ENCODE measurements at regions not wholly inside any gene's neighbourhood (a gene's known extent, or its start where the extent isn't known, plus 50 kb on each side); places are given as distances from the start of the nearest gene placed in this dataset.

- no peak overlapping the region for H4K12ac ChIP-seq (ENCODE audit: low read depth, low read length)
- no peak overlapping the region for H2BK120ac ChIP-seq (ENCODE audit: insufficient read depth, low read length, poor library complexity)
- no peak overlapping the region for H3K4me3 ChIP-seq (ENCODE audit: low read depth, low read length)
- H2AFZ ChIP-seq (ENCODE audit: insufficient read depth, low read length, poor library complexity), result no peak overlapping the region
- no peak overlapping the region for H2AK5ac ChIP-seq (ENCODE audit: low read length)
- no peaks in the 10 kb centered on the region for H3K79me2 ChIP-seq (ENCODE audit: control insufficient read depth, insufficient read depth, low read length, poor library complexity)
- no peak overlapping the region for H4K91ac ChIP-seq (ENCODE audit: low read depth, low read length)
- no peak overlapping the region for H3K4me2 ChIP-seq (ENCODE audit: low read length)
- no peak overlapping the region for H3K18ac ChIP-seq (ENCODE audit: low read length)
- DNase-seq, result peak; percentile 56 to 59
- H3K79me1 ChIP-seq (ENCODE audit: low read length), result peaks cover 10% of the 10 kb centered on the region
- no peak overlapping the region for H2BK12ac ChIP-seq (ENCODE audit: low read length)
- H2BK5ac ChIP-seq (ENCODE audit: low read depth, low read length, poor library complexity), result no peak overlapping the region
- H3K4ac ChIP-seq (ENCODE audit: low read depth, low read length), result no peak overlapping the region
- WGBS (ENCODE audit: extremely low coverage, insufficient coverage, insufficient read length), result no CpG with 5 or more reads among the region's 1 CpG
- H3K14ac ChIP-seq (ENCODE audit: low read length), result no peak overlapping the region
- peak overlapping the region; percentile 52 for H3K27ac ChIP-seq (ENCODE audit: low read depth, low read length)
- H3K27me3 ChIP-seq (ENCODE audit: insufficient read depth, low read length), result no peaks in the 10 kb centered on the region
- H3K23ac ChIP-seq (ENCODE audit: low read length), result no peak overlapping the region
- no peaks in the 10 kb centered on the region for H3K36me3 ChIP-seq (ENCODE audit: control insufficient read depth in 1 of 2, insufficient read depth in 2 of 2, low read length in 2 of 2)
- peaks cover 10 to 21% of the 10 kb centered on the region in 2 experiments for H3K4me1 ChIP-seq (ENCODE audit: control insufficient read depth in 1 of 2, insufficient read depth in 2 of 2, low read length in 2 of 2)
- H4K8ac ChIP-seq (ENCODE audit: low read depth, low read length), result no peak overlapping the region
- H3K9me3 ChIP-seq (ENCODE audit: insufficient read depth, low read depth, low read length), result no peaks in the 10 kb centered on the region
- no peak overlapping the region for H3K9ac ChIP-seq (ENCODE audit: low read length)
These were observed 204.9 kb upstream of the KCNJ16 start for GRCh38 chr17:69870091-69870530.

GRCh38 chr17:69870751-69871199 lies 204.2 kb upstream of the KCNJ16 start:
- H3K9me3 ChIP-seq (ENCODE audit: insufficient read depth, low read depth, low read length), result no peaks in the 10 kb centered on the region
- H3K4me3 ChIP-seq (ENCODE audit: low read depth, low read length), result no peak overlapping the region
- H2BK5ac ChIP-seq (ENCODE audit: low read depth, low read length, poor library complexity), result no peak overlapping the region
- H3K4me1 ChIP-seq (ENCODE audit: control insufficient read depth in 1 of 2, insufficient read depth in 2 of 2, low read length in 2 of 2), result peaks cover 10 to 20% of the 10 kb centered on the region in 2 experiments
- peak overlapping the region; percentile 60 for H4K91ac ChIP-seq (ENCODE audit: low read depth, low read length)
- no peak overlapping the region for H4K12ac ChIP-seq (ENCODE audit: low read depth, low read length)
- no peak overlapping the region for H2BK120ac ChIP-seq (ENCODE audit: insufficient read depth, low read length, poor library complexity)
- peak overlapping the region; percentile 29 for H3K4me2 ChIP-seq (ENCODE audit: low read length)
- no peak overlapping the region for H2AFZ ChIP-seq (ENCODE audit: insufficient read depth, low read length, poor library complexity)
- H3K23ac ChIP-seq (ENCODE audit: low read length), result no peak overlapping the region
- no peaks in the 10 kb centered on the region for H3K36me3 ChIP-seq (ENCODE audit: control insufficient read depth in 1 of 2, insufficient read depth in 2 of 2, low read length in 2 of 2)
- no peak overlapping the region for H4K8ac ChIP-seq (ENCODE audit: low read depth, low read length)
- H3K4ac ChIP-seq (ENCODE audit: low read depth, low read length), result no peak overlapping the region
- peaks cover 10% of the 10 kb centered on the region for H3K79me1 ChIP-seq (ENCODE audit: low read length)
- H2BK12ac ChIP-seq (ENCODE audit: low read length), result peak overlapping the region; percentile 78
- peak overlapping the region; percentile 45 for H2AK5ac ChIP-seq (ENCODE audit: low read length)
- H3K27ac ChIP-seq (ENCODE audit: low read depth, low read length), result peak overlapping the region; percentile 69
- H3K27me3 ChIP-seq (ENCODE audit: insufficient read depth, low read length), result no peaks in the 10 kb centered on the region
- H3K14ac ChIP-seq (ENCODE audit: low read length), result no peak overlapping the region
- peak in 1 of 2 donors; percentile 24 for DNase-seq
- H3K9ac ChIP-seq (ENCODE audit: low read length), result no peak overlapping the region
- no peak overlapping the region for H3K18ac ChIP-seq (ENCODE audit: low read length)
- no peaks in the 10 kb centered on the region for H3K79me2 ChIP-seq (ENCODE audit: control insufficient read depth, insufficient read depth, low read length, poor library complexity)
- no CpG with 5 or more reads among the region's 3 CpGs for WGBS (ENCODE audit: extremely low coverage, insufficient coverage, insufficient read length)

GRCh38 chr17:69871318-69871717 lies 203.7 kb upstream of the KCNJ16 start:
- Histone ChIP-seq H3K23ac (ENCODE audit: low read length) (no peak overlapping the region), H3K4ac (ENCODE audit: low read depth, low read length) (no peak overlapping the region), H4K91ac (ENCODE audit: low read depth, low read length) (no peak overlapping the region), H3K27me3 (ENCODE audit: insufficient read depth, low read length) (no peaks in the 10 kb centered on the region), H3K4me2 (ENCODE audit: low read length) (no peak overlapping the region), H2AFZ (ENCODE audit: insufficient read depth, low read length, poor library complexity) (no peak overlapping the region), H3K4me3 (ENCODE audit: low read depth, low read length) (no peak overlapping the region), H3K9me3 (ENCODE audit: insufficient read depth, low read depth, low read length) (no peaks in the 10 kb centered on the region), H3K79me1 (ENCODE audit: low read length) (peaks cover 10% of the 10 kb centered on the region), H3K27ac (ENCODE audit: low read depth, low read length) (peak overlapping the region; percentile 69), H4K8ac (ENCODE audit: low read depth, low read length) (no peak overlapping the region), H2BK5ac (ENCODE audit: low read depth, low read length, poor library complexity) (no peak overlapping the region), H3K9ac (ENCODE audit: low read length) (no peak overlapping the region), H3K14ac (ENCODE audit: low read length) (no peak overlapping the region), H2BK120ac (ENCODE audit: insufficient read depth, low read length, poor library complexity) (no peak overlapping the region), H3K4me1 (ENCODE audit: control insufficient read depth in 1 of 2, insufficient read depth in 2 of 2, low read length in 2 of 2) (peaks cover 8 to 16% of the 10 kb centered on the region in 2 experiments), H4K12ac (ENCODE audit: low read depth, low read length) (no peak overlapping the region), H3K18ac (ENCODE audit: low read length) (no peak overlapping the region), H2AK5ac (ENCODE audit: low read length) (no peak overlapping the region), H2BK12ac (ENCODE audit: low read length) (no peak overlapping the region), H3K36me3 (ENCODE audit: control insufficient read depth in 1 of 2, insufficient read depth in 2 of 2, low read length in 2 of 2) (no peaks in the 10 kb centered on the region), H3K79me2 (ENCODE audit: control insufficient read depth, insufficient read depth, low read length, poor library complexity) (no peaks in the 10 kb centered on the region)
- DNase-seq, result no peak
- no CpG with 5 or more reads among the region's 3 CpGs for WGBS (ENCODE audit: extremely low coverage, insufficient coverage, insufficient read length)

GRCh38 chr17:69872675-69873262 lies 202.3 kb upstream of the KCNJ16 start:
- no CpG with 5 or more reads among the region's 3 CpGs for WGBS (ENCODE audit: extremely low coverage, insufficient coverage, insufficient read length)

More at GRCh38 chr17:69872675-69873262, 202.3 kb upstream of the KCNJ16 start:
- H3K27me3 ChIP-seq (ENCODE audit: insufficient read depth, low read length), result no peaks in the 10 kb centered on the region
- H3K79me2 ChIP-seq (ENCODE audit: control insufficient read depth, insufficient read depth, low read length, poor library complexity), result no peaks in the 10 kb centered on the region
- H3K36me3 ChIP-seq (ENCODE audit: control insufficient read depth in 1 of 2, insufficient read depth in 2 of 2, low read length in 2 of 2), result no peaks in the 10 kb centered on the region
- H2BK5ac ChIP-seq (ENCODE audit: low read depth, low read length, poor library complexity), result no peak overlapping the region
- no peak overlapping the region for H3K4me3 ChIP-seq (ENCODE audit: low read depth, low read length)
- no peak overlapping the region for H4K8ac ChIP-seq (ENCODE audit: low read depth, low read length)
- no peak overlapping the region for H3K27ac ChIP-seq (ENCODE audit: low read depth, low read length)
- H4K12ac ChIP-seq (ENCODE audit: low read depth, low read length), result no peak overlapping the region
- H2BK12ac ChIP-seq (ENCODE audit: low read length), result no peak overlapping the region
- H3K4ac ChIP-seq (ENCODE audit: low read depth, low read length), result no peak overlapping the region
- no peak overlapping the region for H3K4me2 ChIP-seq (ENCODE audit: low read length)
- H3K23ac ChIP-seq (ENCODE audit: low read length), result no peak overlapping the region
- no peak overlapping the region for H3K14ac ChIP-seq (ENCODE audit: low read length)
- peaks cover 7% of the 10 kb centered on the region for H3K79me1 ChIP-seq (ENCODE audit: low read length)
- no peak overlapping the region for H3K18ac ChIP-seq (ENCODE audit: low read length)
- H3K9ac ChIP-seq (ENCODE audit: low read length), result no peak overlapping the region
- no peak overlapping the region for H4K91ac ChIP-seq (ENCODE audit: low read depth, low read length)
- peaks cover 8 to 13% of the 10 kb centered on the region in 2 experiments for H3K4me1 ChIP-seq (ENCODE audit: control insufficient read depth in 1 of 2, insufficient read depth in 2 of 2, low read length in 2 of 2)
- H3K9me3 ChIP-seq (ENCODE audit: insufficient read depth, low read depth, low read length), result no peaks in the 10 kb centered on the region
- no peak overlapping the region for H2AK5ac ChIP-seq (ENCODE audit: low read length)
- DNase-seq, result no peak
- H2AFZ ChIP-seq (ENCODE audit: insufficient read depth, low read length, poor library complexity), result no peak overlapping the region
- H2BK120ac ChIP-seq (ENCODE audit: insufficient read depth, low read length, poor library complexity), result no peak overlapping the region
